H1 (cell line): ENCODE measurements at regions not wholly inside any gene's neighbourhood (a gene's known extent, or its start where the extent isn't known, plus 50 kb on each side); places are given as distances from the start of the nearest gene placed in this dataset.

Experiments used
- CBX5 ChIP-seq: fragments of 300-800, 300-1000 bp; sonication (generic); IDR thresholded peaks from 2 replicates; pipeline ENCODE4 v1.7.1; 2016; ENCODE audit warnings: antibody characterized with exemption, low read length, low read depth
- RAD21 ChIP-seq, 2 experiments: IDR thresholded peaks in 1 of 2; conservative IDR thresholded peaks in 1 of 2; 2 replicates each; pipeline ENCODE4 v1.6.1; 2011; ENCODE audit warnings: low read depth in 2 of 2, low read length in 2 of 2, improper control_type of control experiment in 1 of 2, inconsistent platforms in 1 of 2, mild to moderate bottlenecking in 1 of 2, moderate library complexity in 1 of 2
- SRF ChIP-seq: IDR thresholded peaks from 2 replicates; pipeline ENCODE4 v1.6.1; 2011; ENCODE audit warnings: mild to moderate bottlenecking, low read depth, low read length, moderate library complexity

DNA sequence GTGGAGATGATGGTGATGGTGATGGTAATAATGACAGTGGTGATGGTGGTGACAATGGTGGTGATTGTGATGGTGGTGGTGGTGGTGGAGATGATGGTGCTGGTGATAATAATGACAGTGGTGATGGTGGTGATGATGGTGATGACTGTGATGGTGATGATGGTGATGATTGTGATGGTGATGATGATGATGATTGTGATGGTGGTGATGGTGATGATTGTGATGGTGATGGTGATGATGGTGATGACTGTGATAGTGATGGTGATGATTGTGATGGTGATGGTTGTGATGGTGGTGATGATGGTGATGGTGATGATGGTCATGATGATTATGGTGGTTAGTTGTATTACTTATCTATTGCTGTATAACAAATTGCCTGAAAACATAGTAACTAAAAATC, 108.9 kb upstream of the NKX1-1 start (continued):
- TF ChIP-seq RAD21 (IDR thresholded peaks at IDR 0.05 in 1 of 2, conservative IDR thresholded peaks at IDR 0.05 in 1 of 2; ENCODE audit: low read depth in 2 of 2, low read length in 2 of 2) (no peak), CBX5 (no peak), SRF (no peak)
